Astrocyte (in vitro differentiated cells and primary cell): ENCODE measurements at regions not wholly inside any gene's neighbourhood (a gene's known extent, or its start where the extent isn't known, plus 50 kb on each side); places are given as distances from the start of the nearest gene placed in this dataset.

Experiments used
- DNase-seq: peaks from one replicate; pipeline ENCODE4 v3.0.0-alpha.2; 2010; ENCODE audit warnings: low read depth
- FAIRE-seq: peaks from 2 replicates; lab custom pipeline; 2011; peaks lifted over from hg19 to GRCh38; lab: Jason Lieb, UNC
- H2AFZ ChIP-seq: 2 replicates; pipeline ENCODE4 v1.6.0; 2012; ENCODE audit warnings: low read depth, low read length, inconsistent platforms
- H3K27ac ChIP-seq: 2 replicates; pipeline ENCODE4 v1.5.1; 2011; ENCODE audit warnings: low read depth, low read length, inconsistent platforms
- H3K27me3 ChIP-seq: 2 replicates; pipeline ENCODE4 v1.6.0; 2011; ENCODE audit warnings: low read length, inconsistent platforms; ENCODE audit not compliant: insufficient read depth
- H3K36me3 ChIP-seq: 2 replicates; pipeline ENCODE4 v1.5.1; 2011; ENCODE audit warnings: low read length, inconsistent platforms; ENCODE audit not compliant: insufficient read depth
- H3K4me1 ChIP-seq: 2 replicates; pipeline ENCODE4 v1.5.1; 2011; ENCODE audit warnings: low read length, inconsistent platforms; ENCODE audit not compliant: insufficient read depth
- H3K4me2 ChIP-seq: 2 replicates; pipeline ENCODE4 v1.6.0; 2012; ENCODE audit warnings: low read length, inconsistent platforms
- H3K4me3 ChIP-seq: 2 replicates; pipeline ENCODE4 v1.5.1; 2011; ENCODE audit warnings: low read depth, mild to moderate bottlenecking, low read length, inconsistent platforms; ENCODE audit not compliant: insufficient read depth
- H3K79me2 ChIP-seq: 2 replicates; pipeline ENCODE4 v1.6.0; 2012; ENCODE audit warnings: mild to moderate bottlenecking, low read length, inconsistent platforms; ENCODE audit not compliant: insufficient read depth
- H3K9ac ChIP-seq: 2 replicates; pipeline ENCODE4 v1.6.0; 2012; ENCODE audit warnings: mild to moderate bottlenecking, low read length, inconsistent platforms
- H3K9me3 ChIP-seq: 2 replicates; pipeline ENCODE4 v1.5.1; 2012; ENCODE audit warnings: low read depth, mild to moderate bottlenecking, low read length, inconsistent platforms; ENCODE audit not compliant: insufficient read depth
- H4K20me1 ChIP-seq: 2 replicates; pipeline ENCODE4 v1.6.0; 2012; ENCODE audit warnings: low read length, inconsistent platforms; ENCODE audit not compliant: insufficient read depth
- H3K27ac Mint-ChIP-seq: one replicate; pipeline ENCODE4 v1.8.0; 2021; ENCODE audit warnings: mild to moderate bottlenecking, mixed read lengths; ENCODE audit not compliant: unreplicated experiment
- H3K27me3 Mint-ChIP-seq: one replicate; pipeline ENCODE4 v1.8.0; 2021; ENCODE audit warnings: low read depth, mixed read lengths; ENCODE audit not compliant: unreplicated experiment
- H3K36me3 Mint-ChIP-seq: one replicate; pipeline ENCODE4 v1.8.0; 2021; ENCODE audit warnings: low read depth, mixed read lengths; ENCODE audit not compliant: unreplicated experiment
- H3K4me1 Mint-ChIP-seq: one replicate; pipeline ENCODE4 v1.8.0; 2021; ENCODE audit warnings: low read depth, mixed read lengths; ENCODE audit not compliant: unreplicated experiment
- H3K4me3 Mint-ChIP-seq: one replicate; pipeline ENCODE4 v1.8.0; 2021; ENCODE audit warnings: mild to moderate bottlenecking, moderate library complexity, mixed read lengths; ENCODE audit not compliant: unreplicated experiment
- H3K9me3 Mint-ChIP-seq: one replicate; pipeline ENCODE4 v1.8.0; 2021; ENCODE audit warnings: mild to moderate bottlenecking, mixed read lengths; ENCODE audit not compliant: unreplicated experiment
- EZH2 ChIP-seq: IDR thresholded peaks from 2 replicates; pipeline ENCODE4 v1.6.1; 2012; ENCODE audit warnings: mild to moderate bottlenecking, low read length, inconsistent platforms; ENCODE audit not compliant: insufficient read depth
- TF ChIP-seq, protein P1 (sequence below): IDR thresholded peaks from 2 replicates; pipeline ENCODE4 v1.5.1; 2011; ENCODE audit warnings: low read depth, mild to moderate bottlenecking, inconsistent platforms, low read length, moderate library complexity; ENCODE audit not compliant: insufficient read depth

- H3K4me3 ChIP-seq, result no peak overlapping the region
- no peaks in the 10 kb centered on the region for H4K20me1 ChIP-seq
- no peak overlapping the region for H3K27ac ChIP-seq
- no peak overlapping the region for H3K4me2 ChIP-seq
- H3K36me3 ChIP-seq, result no peaks in the 10 kb centered on the region
- H3K79me2 ChIP-seq, result no peaks in the 10 kb centered on the region
- no peak for DNase-seq
- Mint-ChIP-seq H3K27ac (no peak overlapping the region), H3K4me1 (no peaks in the 10 kb centered on the region), H3K27me3 (no peaks in the 10 kb centered on the region), H3K36me3 (no peaks in the 10 kb centered on the region), H3K9me3 (no peaks in the 10 kb centered on the region), H3K4me3 (no peak overlapping the region)
- no peaks in the 10 kb centered on the region for H3K4me1 ChIP-seq
- H3K9ac ChIP-seq, result no peak overlapping the region
- no peak overlapping the region for H2AFZ ChIP-seq
- TF ChIP-seq, protein P1, sequence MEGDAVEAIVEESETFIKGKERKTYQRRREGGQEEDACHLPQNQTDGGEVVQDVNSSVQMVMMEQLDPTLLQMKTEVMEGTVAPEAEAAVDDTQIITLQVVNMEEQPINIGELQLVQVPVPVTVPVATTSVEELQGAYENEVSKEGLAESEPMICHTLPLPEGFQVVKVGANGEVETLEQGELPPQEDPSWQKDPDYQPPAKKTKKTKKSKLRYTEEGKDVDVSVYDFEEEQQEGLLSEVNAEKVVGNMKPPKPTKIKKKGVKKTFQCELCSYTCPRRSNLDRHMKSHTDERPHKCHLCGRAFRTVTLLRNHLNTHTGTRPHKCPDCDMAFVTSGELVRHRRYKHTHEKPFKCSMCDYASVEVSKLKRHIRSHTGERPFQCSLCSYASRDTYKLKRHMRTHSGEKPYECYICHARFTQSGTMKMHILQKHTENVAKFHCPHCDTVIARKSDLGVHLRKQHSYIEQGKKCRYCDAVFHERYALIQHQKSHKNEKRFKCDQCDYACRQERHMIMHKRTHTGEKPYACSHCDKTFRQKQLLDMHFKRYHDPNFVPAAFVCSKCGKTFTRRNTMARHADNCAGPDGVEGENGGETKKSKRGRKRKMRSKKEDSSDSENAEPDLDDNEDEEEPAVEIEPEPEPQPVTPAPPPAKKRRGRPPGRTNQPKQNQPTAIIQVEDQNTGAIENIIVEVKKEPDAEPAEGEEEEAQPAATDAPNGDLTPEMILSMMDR, result no peak
- no peak for TF ChIP-seq EZH2
- H3K9me3 ChIP-seq, result no peaks in the 10 kb centered on the region
- H3K27me3 ChIP-seq, result no peaks in the 10 kb centered on the region
- no peak for FAIRE-seq
Measured at GRCh38 chr7:54904986-54905385, 113.8 kb upstream of the EGFR start.

GRCh38 chr7:54906963-54907362 lies 111.9 kb upstream of the EGFR start:
- no peak overlapping the region for H3K4me3 ChIP-seq
- no peaks in the 10 kb centered on the region for H4K20me1 ChIP-seq
- H3K9me3 ChIP-seq, result no peaks in the 10 kb centered on the region
- no peak overlapping the region for H2AFZ ChIP-seq
- Mint-ChIP-seq H3K4me3 (no peak overlapping the region), H3K9me3 (no peaks in the 10 kb centered on the region), H3K36me3 (no peaks in the 10 kb centered on the region), H3K27ac (no peak overlapping the region), H3K27me3 (no peaks in the 10 kb centered on the region), H3K4me1 (no peaks in the 10 kb centered on the region)
- H3K27ac ChIP-seq, result no peak overlapping the region
- no peaks in the 10 kb centered on the region for H3K4me1 ChIP-seq
- DNase-seq (no peak), FAIRE-seq (no peak)
- no peaks in the 10 kb centered on the region for H3K79me2 ChIP-seq
- no peak overlapping the region for H3K9ac ChIP-seq
- TF ChIP-seq, protein P1, result no peak
- no peak for TF ChIP-seq EZH2
- no peaks in the 10 kb centered on the region for H3K27me3 ChIP-seq
- H3K4me2 ChIP-seq, result no peak overlapping the region
- H3K36me3 ChIP-seq, result no peaks in the 10 kb centered on the region

DNA sequence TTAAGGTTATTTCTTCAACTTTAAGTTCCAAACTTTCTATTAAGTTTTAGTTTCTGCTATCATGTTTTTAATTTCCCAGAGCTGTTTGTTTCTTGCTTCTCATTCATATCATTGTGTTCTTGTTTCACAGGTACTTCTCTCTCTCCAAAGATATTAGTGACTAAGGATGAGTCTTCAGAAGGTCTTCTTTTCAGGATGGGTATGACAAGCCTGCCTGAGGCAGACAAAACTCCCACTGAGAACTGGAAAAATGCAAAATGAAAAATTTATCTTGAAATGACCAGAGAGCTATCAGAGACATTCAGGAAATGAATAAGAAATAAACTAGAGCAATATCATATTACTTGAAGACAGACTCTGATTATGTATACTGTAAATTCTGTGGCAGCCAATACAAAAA lies 110.8 kb upstream of the EGFR start:
- H3K4me3 ChIP-seq, result no peak overlapping the region
- TF ChIP-seq EZH2, result no peak
- TF ChIP-seq, protein P1, result no peak

More for the DNA sequence above, 110.8 kb upstream of the EGFR start:
- Histone ChIP-seq H3K27me3 (no peaks in the 10 kb centered on the region), H3K79me2 (no peaks in the 10 kb centered on the region), H3K9me3 (no peaks in the 10 kb centered on the region), H3K4me2 (no peak overlapping the region), H3K9ac (no peak overlapping the region), H3K36me3 (no peaks in the 10 kb centered on the region), H2AFZ (no peak overlapping the region), H4K20me1 (no peaks in the 10 kb centered on the region), H3K27ac (no peak overlapping the region), H3K4me1 (no peaks in the 10 kb centered on the region)
- H3K36me3 Mint-ChIP-seq, result no peaks in the 10 kb centered on the region
- FAIRE-seq (no peak), DNase-seq (no peak)
- H3K27me3 Mint-ChIP-seq, result no peaks in the 10 kb centered on the region
- no peak overlapping the region for H3K27ac Mint-ChIP-seq
- H3K9me3 Mint-ChIP-seq, result no peaks in the 10 kb centered on the region
- H3K4me1 Mint-ChIP-seq, result no peaks in the 10 kb centered on the region
- no peak overlapping the region for H3K4me3 Mint-ChIP-seq
